ENCODE measurements at regions not wholly inside any gene's neighbourhood (a gene's known extent, or its start where the extent isn't known, plus 50 kb on each side); places are given as distances from the start of the nearest gene placed in this dataset.

GRCh38 chr3:194880940-194881925 is 195.6 kb downstream of the FAM43A start:
- POLR2A ChIA-PET = no interaction called here
- BruUV-seq (replicated peaks) = no TSS peak

More at GRCh38 chr3:194880940-194881925, 195.6 kb downstream of the FAM43A start:
- H3K4me1 ChIP-seq (ENCODE audit: control insufficient read depth, insufficient read depth, low read length) = no peaks in the 10 kb centered on the region
- H3K27ac ChIP-seq (ENCODE audit: low read length) = no peak overlapping the region
- peaks cover 2% of the 10 kb centered on the region; the same call in 1 of the 2 replicates for H3K9me3 ChIP-seq (ENCODE audit: control insufficient read depth, insufficient read depth, low read depth, low read length)
- no peak for TF ChIP-seq CTCF (IDR thresholded peaks at IDR 0.05)
- TF ChIP-seq REST (IDR thresholded peaks at IDR 0.05; ENCODE audit: insufficient read depth in 1 of 2, low read depth in 2 of 2, low read length in 1 of 2) = no peak
- no peak for TF ChIP-seq TCF7L2 (IDR thresholded peaks at IDR 0.05; ENCODE audit: low read depth, low read length)
- no peak for TF ChIP-seq POLR2AphosphoS5 (IDR thresholded peaks at IDR 0.05; ENCODE audit: low read depth, low read length)
- no peak for TF ChIP-seq SIN3A (IDR thresholded peaks at IDR 0.05; ENCODE audit: borderline replicate concordance, insufficient read depth, low read depth, low read length)
- in situ Hi-C loops (cut with HindIII; ENCODE audit: low pct_unique_long_range_greater_than_20kb, low sequenced_read_pairs) = no loop called here
- DNase-seq (ENCODE audit: low read depth, low spot score) (no peak), ATAC-seq (no peak)
- no peaks in the 10 kb centered on the region for H3K27me3 ChIP-seq (ENCODE audit: control insufficient read depth, insufficient read depth, low read length)
- no peaks in the 10 kb centered on the region for H3K36me3 ChIP-seq (ENCODE audit: control insufficient read depth, insufficient read depth, low read length)
- intact Hi-C loops (cut with micrococcal nuclease; ENCODE audit: unreplicated experiment) = no loop called here
- no peak overlapping the region for H3K4me3 ChIP-seq (ENCODE audit: low read depth in 2 of 2, low read length in 2 of 2)
- CTCF ChIA-PET = no interaction called here

Data from Panc1 (cell line).